C4-2B (cell line): ENCODE measurements at regions not wholly inside any gene's neighbourhood (a gene's known extent, or its start where the extent isn't known, plus 50 kb on each side); places are given as distances from the start of the nearest gene placed in this dataset.

Source experiments
- ZFX ChIP-seq: fragments of 450-650 bp; IDR thresholded peaks from 2 replicates; pipeline ENCODE4 v1.6.1; 2017
- TF ChIP-seq, protein P1 (sequence below): fragments of 450-650 bp; conservative IDR thresholded peaks from 2 replicates; pipeline ENCODE4 v1.5.1; 2017; ENCODE audit warnings: mild to moderate bottlenecking

GRCh38 chr1:239647964-239648632 lies 261.7 kb downstream of the CHRM3 start:
- TF ChIP-seq, protein P1, sequence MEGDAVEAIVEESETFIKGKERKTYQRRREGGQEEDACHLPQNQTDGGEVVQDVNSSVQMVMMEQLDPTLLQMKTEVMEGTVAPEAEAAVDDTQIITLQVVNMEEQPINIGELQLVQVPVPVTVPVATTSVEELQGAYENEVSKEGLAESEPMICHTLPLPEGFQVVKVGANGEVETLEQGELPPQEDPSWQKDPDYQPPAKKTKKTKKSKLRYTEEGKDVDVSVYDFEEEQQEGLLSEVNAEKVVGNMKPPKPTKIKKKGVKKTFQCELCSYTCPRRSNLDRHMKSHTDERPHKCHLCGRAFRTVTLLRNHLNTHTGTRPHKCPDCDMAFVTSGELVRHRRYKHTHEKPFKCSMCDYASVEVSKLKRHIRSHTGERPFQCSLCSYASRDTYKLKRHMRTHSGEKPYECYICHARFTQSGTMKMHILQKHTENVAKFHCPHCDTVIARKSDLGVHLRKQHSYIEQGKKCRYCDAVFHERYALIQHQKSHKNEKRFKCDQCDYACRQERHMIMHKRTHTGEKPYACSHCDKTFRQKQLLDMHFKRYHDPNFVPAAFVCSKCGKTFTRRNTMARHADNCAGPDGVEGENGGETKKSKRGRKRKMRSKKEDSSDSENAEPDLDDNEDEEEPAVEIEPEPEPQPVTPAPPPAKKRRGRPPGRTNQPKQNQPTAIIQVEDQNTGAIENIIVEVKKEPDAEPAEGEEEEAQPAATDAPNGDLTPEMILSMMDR: no peak
- TF ChIP-seq ZFX: no peak
